ENCODE measurements at regions not wholly inside any gene's neighbourhood (a gene's known extent, or its start where the extent isn't known, plus 50 kb on each side); places are given as distances from the start of the nearest gene placed in this dataset.

DNA sequence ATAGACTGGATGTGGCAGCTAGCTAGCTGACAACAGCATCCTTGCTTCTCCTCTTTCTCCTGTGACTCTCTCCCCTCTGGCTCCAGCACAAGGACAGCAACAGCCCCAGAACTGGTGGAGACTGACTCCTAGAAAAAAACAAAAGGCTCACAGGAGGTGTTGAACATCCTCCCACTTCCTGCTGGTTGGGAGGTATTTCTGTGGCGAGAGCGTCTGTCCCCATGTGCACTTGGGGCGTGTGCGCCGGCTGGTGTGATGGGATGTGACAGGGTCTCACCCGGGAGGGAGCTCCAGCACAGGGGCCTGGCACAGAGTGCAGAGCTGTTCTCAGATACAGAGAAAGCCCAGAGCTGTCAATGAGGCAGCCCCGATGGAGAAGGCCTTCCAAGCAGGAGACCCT is 107.2 kb upstream of the E2F8 start:
- no peak for TF ChIP-seq EZH2 (IDR thresholded peaks at IDR 0.05; ENCODE audit: borderline replicate concordance, low read length)
- TF ChIP-seq CTCF (conservative IDR thresholded peaks at IDR 0.05 in 1 of 2, IDR thresholded peaks at IDR 0.05 in 1 of 2; ENCODE audit: extremely low read depth in 1 of 2, insufficient read depth in 1 of 2, low read depth in 1 of 2, low read length in 2 of 2), result no peak
